LNCAP (cell line): ENCODE measurements at regions not wholly inside any gene's neighbourhood (a gene's known extent, or its start where the extent isn't known, plus 50 kb on each side); places are given as distances from the start of the nearest gene placed in this dataset.

Experiments
- CTCF ChIP-seq: fragments of 450-650 bp; IDR thresholded peaks from 2 replicates; pipeline ENCODE4 v1.5.1; 2017; ENCODE audit warnings: mild to moderate bottlenecking

GRCh38 chr2:215699018-215699417 is 263.1 kb upstream of the FN1 start:
- TF ChIP-seq CTCF: no peak

GRCh38 chr2:215698566-215698965 is 262.7 kb upstream of the FN1 start:
- no peak for TF ChIP-seq CTCF

GRCh38 chr2:215697496-215697895 is 261.6 kb upstream of the FN1 start:
- TF ChIP-seq CTCF: no peak

GRCh38 chr2:215697003-215697402 is 261.1 kb upstream of the FN1 start:
- no peak for TF ChIP-seq CTCF

GRCh38 chr2:215695861-215696260 is 260.0 kb upstream of the FN1 start:
- TF ChIP-seq CTCF: no peak

- no peak for TF ChIP-seq CTCF
Observed at GRCh38 chr2:215693999-215694580, 258.2 kb upstream of the FN1 start.

- TF ChIP-seq CTCF: no peak
Observed at GRCh38 chr2:215693193-215693998, 257.5 kb upstream of the FN1 start.
